Upper lobe of left lung (tissue), 4 donors: ENCODE measurements at regions not wholly inside any gene's neighbourhood (a gene's known extent, or its start where the extent isn't known, plus 50 kb on each side); places are given as distances from the start of the nearest gene placed in this dataset.

ENCODE experiments used
- EP300 ChIP-seq, 4 donors: sonication (generic); formaldehyde crosslinking; IDR thresholded peaks; one replicate each; pipeline ENCODE4 v1.5.1; 2017; ENCODE audit warnings: antibody characterized with exemption in 4 of 4, control low read depth in 2 of 4
- POLR2A ChIP-seq, 4 donors: fragments of 450-650 bp; IDR thresholded peaks; one replicate each; pipeline ENCODE4 v1.5.1; 2016 to 2017; ENCODE audit warnings: antibody characterized with exemption in 4 of 4, mild to moderate bottlenecking in 2 of 4
- POLR2AphosphoS5 ChIP-seq, 2 donors: sonication (generic); formaldehyde crosslinking; IDR thresholded peaks; one replicate each; pipeline ENCODE4 v1.5.1; 2017; ENCODE audit warnings: antibody characterized with exemption in 2 of 2
- TF ChIP-seq, protein P1 (sequence below), 6 experiments: fragments of 450-650 bp in 4 of 6; fragments of 200-600 bp in 2 of 6; sonication (generic) in 2 of 6; IDR thresholded peaks; one replicate each; pipeline ENCODE4 v1.5.1; 2016 to 2019; ENCODE audit warnings: antibody characterized with exemption in 6 of 6

DNA sequence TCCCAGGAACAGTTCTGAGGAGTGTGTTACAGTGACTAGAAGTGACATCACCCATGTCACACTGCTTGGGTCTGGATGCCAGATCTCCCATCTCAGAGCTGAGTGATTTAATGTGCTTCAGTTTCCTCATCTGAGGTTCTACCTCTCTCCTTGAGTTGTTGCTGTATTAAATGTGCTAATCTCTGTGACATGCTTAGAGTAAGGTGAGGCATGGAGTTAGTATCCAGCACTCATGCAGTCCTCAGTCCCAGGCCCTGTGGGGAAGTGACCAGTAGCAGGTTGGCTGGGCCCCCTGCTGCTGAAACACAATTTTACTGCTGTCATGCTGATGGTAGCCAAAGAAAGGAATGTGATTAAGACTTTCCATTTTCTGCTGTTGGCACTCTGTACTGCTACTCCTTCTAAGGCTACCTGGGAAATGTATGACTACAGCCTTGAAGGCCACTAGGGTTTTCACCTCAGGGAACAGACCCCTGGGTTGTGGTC, 639.6 kb downstream of the MID1IP1 start:
- TF ChIP-seq POLR2A (IDR thresholded peaks at IDR 0.05) (no peak), POLR2AphosphoS5 (IDR thresholded peaks at IDR 0.05) (no peak), EP300 (IDR thresholded peaks at IDR 0.05) (no peak)
- TF ChIP-seq, protein P1, sequence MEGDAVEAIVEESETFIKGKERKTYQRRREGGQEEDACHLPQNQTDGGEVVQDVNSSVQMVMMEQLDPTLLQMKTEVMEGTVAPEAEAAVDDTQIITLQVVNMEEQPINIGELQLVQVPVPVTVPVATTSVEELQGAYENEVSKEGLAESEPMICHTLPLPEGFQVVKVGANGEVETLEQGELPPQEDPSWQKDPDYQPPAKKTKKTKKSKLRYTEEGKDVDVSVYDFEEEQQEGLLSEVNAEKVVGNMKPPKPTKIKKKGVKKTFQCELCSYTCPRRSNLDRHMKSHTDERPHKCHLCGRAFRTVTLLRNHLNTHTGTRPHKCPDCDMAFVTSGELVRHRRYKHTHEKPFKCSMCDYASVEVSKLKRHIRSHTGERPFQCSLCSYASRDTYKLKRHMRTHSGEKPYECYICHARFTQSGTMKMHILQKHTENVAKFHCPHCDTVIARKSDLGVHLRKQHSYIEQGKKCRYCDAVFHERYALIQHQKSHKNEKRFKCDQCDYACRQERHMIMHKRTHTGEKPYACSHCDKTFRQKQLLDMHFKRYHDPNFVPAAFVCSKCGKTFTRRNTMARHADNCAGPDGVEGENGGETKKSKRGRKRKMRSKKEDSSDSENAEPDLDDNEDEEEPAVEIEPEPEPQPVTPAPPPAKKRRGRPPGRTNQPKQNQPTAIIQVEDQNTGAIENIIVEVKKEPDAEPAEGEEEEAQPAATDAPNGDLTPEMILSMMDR (IDR thresholded peaks at IDR 0.05) = no peak
